GM06990 (cell line): ENCODE measurements at regions not wholly inside any gene's neighbourhood (a gene's known extent, or its start where the extent isn't known, plus 50 kb on each side); places are given as distances from the start of the nearest gene placed in this dataset.

Experiments
- DNase-seq: peaks from one replicate; pipeline ENCODE4 v3.0.0-alpha.2; 2011; ENCODE audit not compliant: insufficient read length; ENCODE audit errors: extremely low read depth
- H3K27me3 ChIP-seq: replicated peaks from 2 replicates; pipeline ENCODE4 v1.6.0; 2011; ENCODE audit warnings: low read length; ENCODE audit not compliant: control insufficient read depth, insufficient read depth
- H3K36me3 ChIP-seq: 2 replicates; pipeline ENCODE4 v1.5.1; 2011; ENCODE audit warnings: low read length; ENCODE audit not compliant: control insufficient read depth, insufficient read depth
- H3K4me3 ChIP-seq: replicated peaks from 2 replicates; pipeline ENCODE4 v1.5.1; 2011; ENCODE audit warnings: low read depth, mild to moderate bottlenecking, control low read depth, low read length
- TF ChIP-seq, protein P1 (sequence below): IDR thresholded peaks from 2 replicates; pipeline ENCODE4 v1.5.1; 2011; ENCODE audit warnings: low read length, control low read depth, mild to moderate bottlenecking, inconsistent platforms; ENCODE audit not compliant: insufficient read depth, poor library complexity, severe bottlenecking

DNA sequence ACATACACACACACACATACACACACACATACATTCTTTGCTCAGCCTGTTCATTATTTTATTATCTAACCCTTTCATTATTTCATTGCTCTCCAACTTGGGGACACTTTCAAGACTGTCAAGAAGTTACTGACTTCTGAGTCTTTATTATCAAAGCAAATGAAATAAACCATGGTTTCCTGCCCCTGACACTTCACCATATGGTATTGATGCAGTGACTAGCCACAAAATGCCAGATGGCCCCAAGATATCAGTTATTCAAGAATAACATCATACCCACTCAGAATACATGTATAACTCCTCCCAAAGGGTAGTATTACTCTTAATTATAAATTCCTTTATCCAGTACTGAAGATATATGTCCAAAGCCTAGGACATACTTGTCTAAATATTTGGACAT, 197.3 kb downstream of the MRPL39 start:
- H3K4me3 ChIP-seq: no peak overlapping the region
- no peaks in the 10 kb centered on the region for H3K27me3 ChIP-seq
- peaks cover 4% of the 10 kb centered on the region for H3K36me3 ChIP-seq
- DNase-seq: no peak
- TF ChIP-seq, protein P1, sequence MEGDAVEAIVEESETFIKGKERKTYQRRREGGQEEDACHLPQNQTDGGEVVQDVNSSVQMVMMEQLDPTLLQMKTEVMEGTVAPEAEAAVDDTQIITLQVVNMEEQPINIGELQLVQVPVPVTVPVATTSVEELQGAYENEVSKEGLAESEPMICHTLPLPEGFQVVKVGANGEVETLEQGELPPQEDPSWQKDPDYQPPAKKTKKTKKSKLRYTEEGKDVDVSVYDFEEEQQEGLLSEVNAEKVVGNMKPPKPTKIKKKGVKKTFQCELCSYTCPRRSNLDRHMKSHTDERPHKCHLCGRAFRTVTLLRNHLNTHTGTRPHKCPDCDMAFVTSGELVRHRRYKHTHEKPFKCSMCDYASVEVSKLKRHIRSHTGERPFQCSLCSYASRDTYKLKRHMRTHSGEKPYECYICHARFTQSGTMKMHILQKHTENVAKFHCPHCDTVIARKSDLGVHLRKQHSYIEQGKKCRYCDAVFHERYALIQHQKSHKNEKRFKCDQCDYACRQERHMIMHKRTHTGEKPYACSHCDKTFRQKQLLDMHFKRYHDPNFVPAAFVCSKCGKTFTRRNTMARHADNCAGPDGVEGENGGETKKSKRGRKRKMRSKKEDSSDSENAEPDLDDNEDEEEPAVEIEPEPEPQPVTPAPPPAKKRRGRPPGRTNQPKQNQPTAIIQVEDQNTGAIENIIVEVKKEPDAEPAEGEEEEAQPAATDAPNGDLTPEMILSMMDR: no peak

DNA sequence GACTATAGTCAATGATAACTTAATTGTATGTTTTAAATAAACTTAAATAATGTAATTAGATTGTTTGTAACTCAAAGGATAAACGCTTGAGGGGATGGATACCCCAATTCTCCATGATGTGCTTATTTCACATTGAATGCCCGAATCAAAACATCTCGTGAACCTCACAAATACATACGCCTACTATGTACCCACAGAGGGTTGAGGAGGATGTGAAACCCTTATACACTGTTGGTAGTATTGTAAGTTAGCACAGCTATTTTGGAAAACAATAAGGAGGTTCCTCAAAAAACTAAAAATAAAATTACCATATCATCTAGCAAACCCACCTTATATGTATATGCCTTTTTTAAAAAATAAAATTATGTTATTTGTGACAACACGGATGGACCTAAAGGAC, 198.6 kb downstream of the MRPL39 start:
- TF ChIP-seq, protein P1: no peak
- Histone ChIP-seq H3K36me3 (no peaks in the 10 kb centered on the region; the same call in 1 of the 2 replicates), H3K4me3 (no peak overlapping the region), H3K27me3 (no peaks in the 10 kb centered on the region)
- DNase-seq: no peak

DNA sequence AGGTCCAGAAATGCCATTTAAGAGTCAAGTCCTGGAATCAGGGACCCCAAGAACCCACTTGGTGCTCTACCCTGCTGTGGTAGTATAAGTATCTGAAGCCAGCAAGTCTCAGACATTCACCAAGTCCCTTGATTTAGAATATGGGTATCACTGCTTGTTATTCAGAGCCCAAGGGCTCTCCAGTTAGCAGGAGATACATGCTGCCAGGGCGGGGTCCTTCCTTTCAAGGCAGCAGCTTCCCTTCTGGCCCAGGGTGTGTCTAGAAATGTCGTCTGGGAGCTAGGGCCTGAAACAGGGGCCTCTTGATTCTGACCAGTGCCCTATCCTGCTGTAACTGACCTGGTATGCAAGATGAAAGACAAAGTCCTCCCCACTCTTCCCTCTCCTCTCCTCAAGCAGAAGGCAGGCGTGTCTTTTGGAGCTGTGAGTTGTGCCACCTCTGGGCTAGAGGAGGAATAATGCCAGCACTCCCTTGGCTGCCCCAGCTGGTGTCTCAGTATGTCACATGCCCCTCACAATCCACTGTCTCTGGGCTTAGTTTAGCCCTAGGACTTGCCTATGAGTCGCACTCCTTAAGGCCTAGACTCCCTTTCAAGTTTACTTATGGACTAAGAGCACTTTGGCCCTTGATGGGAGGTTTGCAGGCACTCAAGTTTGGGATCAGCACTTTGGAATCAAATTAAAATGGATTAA, 200.2 kb downstream of the MRPL39 start:
- H3K4me3 ChIP-seq: no peak overlapping the region
- H3K36me3 ChIP-seq: no peaks in the 10 kb centered on the region; the same call in 1 of the 2 replicates
- DNase-seq: no peak
- TF ChIP-seq, protein P1: no peak
- no peaks in the 10 kb centered on the region for H3K27me3 ChIP-seq

DNA sequence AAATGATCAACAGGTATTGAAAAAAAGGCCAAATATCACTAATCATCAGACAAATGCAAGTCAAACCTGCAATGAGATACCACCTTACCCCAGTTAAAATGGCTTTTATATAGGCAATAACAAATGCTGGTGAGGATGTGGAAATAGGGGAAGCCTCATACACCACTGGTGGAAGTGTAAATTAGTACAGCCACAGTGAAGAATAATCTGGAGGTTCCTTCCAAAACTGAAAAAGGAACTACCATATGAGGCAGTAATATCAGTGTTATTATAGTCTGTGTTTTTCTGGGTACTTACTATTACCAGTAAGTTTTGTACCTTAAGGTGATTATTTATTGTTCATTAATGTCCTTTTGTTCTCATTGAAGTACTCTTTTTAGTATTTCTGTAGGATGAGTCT, 201.3 kb downstream of the MRPL39 start:
- TF ChIP-seq, protein P1: no peak
- no peak for DNase-seq
- H3K27me3 ChIP-seq: no peaks in the 10 kb centered on the region
- H3K36me3 ChIP-seq: no peaks in the 10 kb centered on the region; the same call in 1 of the 2 replicates
- H3K4me3 ChIP-seq: no peak overlapping the region

DNA sequence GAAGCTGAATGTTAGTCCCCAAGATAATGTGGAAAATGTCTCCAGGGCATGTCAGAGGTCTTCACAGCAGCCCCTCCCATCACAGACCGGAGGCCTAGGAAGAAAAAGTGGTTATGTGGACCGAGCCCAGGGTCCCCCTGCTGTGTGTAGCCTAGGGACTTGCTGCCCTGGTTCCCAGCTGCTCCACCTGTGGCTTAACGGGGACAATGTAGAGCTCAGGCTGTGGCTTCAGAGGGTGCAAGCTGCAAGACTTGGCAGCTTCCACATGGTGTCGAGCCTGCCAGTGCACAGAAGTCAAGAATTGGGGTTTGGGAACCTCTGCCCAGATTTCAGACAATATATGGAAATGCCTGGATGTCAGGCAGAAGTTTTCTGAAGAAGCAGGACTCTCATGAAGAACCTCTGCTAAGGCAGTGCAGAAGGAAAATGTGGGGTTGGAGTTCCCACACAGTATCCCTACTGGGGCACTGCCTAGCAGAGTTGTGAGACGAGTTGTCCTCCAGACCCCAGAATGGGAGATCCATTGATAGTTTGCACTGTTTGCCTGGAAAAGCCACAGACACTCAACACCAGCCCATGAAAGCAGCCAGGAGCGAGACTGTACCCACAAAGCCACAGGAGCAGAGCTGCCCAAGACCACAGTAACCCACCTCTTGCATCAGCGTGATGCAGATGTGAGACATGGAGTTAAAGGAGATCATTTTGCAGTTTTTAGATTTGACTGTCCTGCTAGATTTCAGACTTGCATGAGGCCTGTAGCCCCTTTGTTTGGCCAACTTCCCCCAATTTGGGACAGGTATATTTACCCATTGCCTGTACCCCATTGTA, 204.9 kb downstream of the MRPL39 start:
- DNase-seq: no peak
- Histone ChIP-seq H3K36me3 (no peaks in the 10 kb centered on the region; the same call in 1 of the 2 replicates), H3K27me3 (no peaks in the 10 kb centered on the region), H3K4me3 (no peak overlapping the region)
- TF ChIP-seq, protein P1: no peak
